Stomach (tissue), 8 donors: ENCODE measurements at regions not wholly inside any gene's neighbourhood (a gene's known extent, or its start where the extent isn't known, plus 50 kb on each side); places are given as distances from the start of the nearest gene placed in this dataset.

Source experiments
- DNase-seq, 2 donors: peaks; one replicate each; pipeline versions ENCODE4 v3.0.0 to v3.0.0-alpha.2; 2013 to 2019
- H3K27ac ChIP-seq, 5 donors: fragments of 200-600 bp in 4 of 5; sonication (generic) in 4 of 5; one replicate each; pipeline ENCODE4 v1.5.1; 2013 to 2019; ENCODE audit warnings: mild to moderate bottlenecking in 1 of 5, moderate library complexity in 1 of 5
- H3K27me3 ChIP-seq, 3 donors: fragments of 200-600 bp; sonication (generic); one replicate each; pipeline ENCODE4 v1.5.1; 2017 to 2019; ENCODE audit warnings: mixed run types in 1 of 3
- H3K36me3 ChIP-seq, 4 donors: fragments of 200-600 bp; sonication (generic); 1 replicate in 3 of 4; 2 replicates in 1 of 4; pipeline ENCODE4 v1.5.1; 2016 to 2019
- H3K4me1 ChIP-seq, 4 donors: fragments of 200-600 bp; sonication (generic); one replicate each; pipeline ENCODE4 v1.5.1; 2016 to 2019
- H3K4me3 ChIP-seq, 4 donors: fragments of 200-600 bp; sonication (generic) in 3 of 4; one replicate each; pipeline ENCODE4 v1.5.1; 2016 to 2019; ENCODE audit warnings: mild to moderate bottlenecking in 1 of 4
- H3K9me3 ChIP-seq, 4 donors: fragments of 200-600 bp; sonication (generic); one replicate each; pipeline ENCODE4 v1.5.1; 2016 to 2019
- CTCF ChIP-seq, 7 experiments: fragments of 450-650 bp in 4 of 7; fragments of 200-600 bp in 3 of 7; sonication (generic) in 3 of 7; IDR thresholded peaks; one replicate each; pipeline ENCODE4 v1.5.1; 2016 to 2019; ENCODE audit warnings: antibody characterized with exemption in 7 of 7, control low read depth in 2 of 7, mild to moderate bottlenecking in 1 of 7
- EP300 ChIP-seq: sonication (generic); formaldehyde crosslinking; IDR thresholded peaks from one replicate; pipeline ENCODE4 v1.6.1; 2017; ENCODE audit warnings: antibody characterized with exemption
- POLR2A ChIP-seq, 4 donors: fragments of 450-650 bp; IDR thresholded peaks; one replicate each; pipeline ENCODE4 v1.6.1; 2016; ENCODE audit warnings: antibody characterized with exemption in 4 of 4, control low read depth in 2 of 4, mild to moderate bottlenecking in 1 of 4, moderate library complexity in 1 of 4
- POLR2AphosphoS5 ChIP-seq, 3 donors: sonication (generic); formaldehyde crosslinking; IDR thresholded peaks; one replicate each; pipeline ENCODE4 v1.6.1; 2016; ENCODE audit warnings: antibody characterized with exemption in 3 of 3
- WGBS, 5 donors: extraction: QIAGEN DNeasy Blood & Tissue Kit in 3 of 5; methylation state at CpG; one replicate each; pipeline versions ENCODE4 v1.1.5 to v1.1.7; 2013 to 2018; 5-methylcytosine and 5-hydroxymethylcytosine counted together
- intact Hi-C: fragments of 100-400 bp; cut with DNase I; formaldehyde crosslinking; loops from one replicate; pipeline ENCODE4 v1.15.1; 2023; ENCODE audit warnings: low total_unique reads
- donor health status: healthy with polysubstance abuse.
- donor health status: Bipolar disorder and iron deficiency.
- donor health status: healthy.

DNA sequence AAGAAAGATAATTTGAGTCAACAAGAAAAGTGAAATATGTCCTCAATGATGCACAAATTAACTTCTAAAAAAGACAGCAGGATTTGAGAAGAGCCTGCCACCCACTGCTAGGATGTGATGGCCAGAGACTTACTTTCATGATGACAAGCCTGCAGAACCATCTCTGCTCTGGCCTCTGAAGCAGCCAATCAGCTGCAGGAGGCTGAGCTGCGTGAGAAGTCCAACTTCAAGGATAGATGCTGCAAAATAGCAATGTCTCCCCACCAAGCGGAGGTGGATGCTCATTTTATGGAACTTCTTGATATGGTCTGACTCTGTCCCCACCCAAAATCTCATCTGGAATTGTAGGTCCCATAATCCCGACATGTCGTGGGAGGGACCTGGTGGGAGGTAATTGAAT lies 53.1 kb downstream of the CYRIA start:
- no peak for TF ChIP-seq POLR2A (IDR thresholded peaks at IDR 0.05)
- no peak for TF ChIP-seq CTCF (IDR thresholded peaks at IDR 0.05)
- TF ChIP-seq POLR2AphosphoS5 (IDR thresholded peaks at IDR 0.05): no peak
- TF ChIP-seq EP300: no peak
- H3K27ac ChIP-seq: no peak overlapping the region
- no peaks in the 10 kb centered on the region for H3K27me3 ChIP-seq
- no peak for DNase-seq
- intact Hi-C loops: loop anchor here (5.0 kb wide), 1 partner anchor 145 kb away; no protein-coding TSS in a partner anchor
- peaks cover 23 to 42% (median 32%) of the 10 kb centered on the region in 4 donors for H3K4me1 ChIP-seq
- peaks cover 0 to 5% (median 0%) of the 10 kb centered on the region in 4 donors for H3K36me3 ChIP-seq
- WGBS, 5 donors: 86 to 98% (median 92%) methylated on average over 4 of the region's 4 CpGs
- no peaks in the 10 kb centered on the region for H3K9me3 ChIP-seq
- H3K4me3 ChIP-seq: no peak overlapping the region

GRCh38 chr2:16609786-16610185 lies 55.8 kb downstream of the CYRIA start:
- intact Hi-C loops: loop anchor here (5.0 kb wide), 1 partner anchor 148 kb away; no protein-coding TSS in a partner anchor

GRCh38 chr2:16608661-16609643 lies 56.7 kb downstream of the CYRIA start:
- TF ChIP-seq CTCF (IDR thresholded peaks at IDR 0.05) (peak in 5 of 7 experiments; percentile 77 to 98 (median 92)), EP300 (no peak)

More at GRCh38 chr2:16609786-16610185, 55.8 kb downstream of the CYRIA start:
- 86 to 91% (median 87%) methylated on average over 3 of the region's 3 CpGs for WGBS, 5 donors
- no peak overlapping the region for H3K4me3 ChIP-seq
- H3K27ac ChIP-seq: no peak overlapping the region
- no peak for DNase-seq
- no peaks in the 10 kb centered on the region for H3K27me3 ChIP-seq
- H3K4me1 ChIP-seq: peaks cover 13 to 29% (median 25%) of the 10 kb centered on the region in 4 donors
- no peak for TF ChIP-seq POLR2A (IDR thresholded peaks at IDR 0.05)
- TF ChIP-seq POLR2AphosphoS5 (IDR thresholded peaks at IDR 0.05): no peak
- TF ChIP-seq CTCF (IDR thresholded peaks at IDR 0.05): no peak
- no peak for TF ChIP-seq EP300
- peaks cover 0 to 5% (median 0%) of the 10 kb centered on the region in 4 donors for H3K36me3 ChIP-seq
- H3K9me3 ChIP-seq: no peaks in the 10 kb centered on the region

DNA sequence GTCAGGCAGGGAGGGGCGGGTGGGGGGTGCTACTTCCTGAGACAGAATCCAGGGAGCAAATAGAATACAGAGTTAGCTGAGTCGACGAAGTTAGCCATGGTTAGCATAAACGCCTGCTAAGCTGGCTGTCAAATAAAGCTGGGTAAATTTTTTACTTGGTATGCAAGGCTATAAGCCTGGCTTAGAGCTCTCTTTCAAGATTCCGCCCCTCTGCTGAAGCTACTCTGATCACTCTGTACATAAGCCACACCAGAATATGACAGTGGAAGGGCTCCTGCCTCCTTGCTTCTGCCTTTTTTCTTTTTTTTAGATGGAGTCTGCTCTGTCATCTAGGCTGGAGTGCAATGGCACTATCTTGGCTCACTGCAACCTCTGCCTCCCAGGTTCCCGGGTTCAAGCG lies 58.3 kb downstream of the CYRIA start:
- Histone ChIP-seq H3K9me3 (no peaks in the 10 kb centered on the region), H3K36me3 (peaks cover 0 to 8% (median 3%) of the 10 kb centered on the region in 4 donors), H3K27ac (no peak overlapping the region), H3K4me3 (no peak overlapping the region), H3K27me3 (no peaks in the 10 kb centered on the region), H3K4me1 (peaks cover 0 to 13% (median 9%) of the 10 kb centered on the region in 4 donors)
- intact Hi-C loops: no loop called here
- 63 to 83% (median 82%) methylated on average over 7 of the region's 7 CpGs for WGBS, 5 donors
- no peak for DNase-seq
- TF ChIP-seq EP300 (no peak), CTCF (IDR thresholded peaks at IDR 0.05) (no peak), POLR2A (IDR thresholded peaks at IDR 0.05) (no peak), POLR2AphosphoS5 (IDR thresholded peaks at IDR 0.05) (no peak)

More at GRCh38 chr2:16608661-16609643, 56.7 kb downstream of the CYRIA start:
- H3K27me3 ChIP-seq: no peaks in the 10 kb centered on the region
- H3K4me3 ChIP-seq: peak overlapping the region; percentile 35 to 52 (median 45)
- intact Hi-C loops: no loop called here
- H3K9me3 ChIP-seq: no peaks in the 10 kb centered on the region
- DNase-seq: peak; percentile 84 to 94
- H3K27ac ChIP-seq: peak overlapping the region in 2 of 5 donors; percentile 9 to 50
- peaks cover 0 to 7% (median 3%) of the 10 kb centered on the region in 4 donors for H3K36me3 ChIP-seq
- H3K4me1 ChIP-seq: peaks cover 4 to 21% (median 16%) of the 10 kb centered on the region in 4 donors
- WGBS, 5 donors: 3 to 5% (median 4%) methylated on average over 17 to 21 of the region's 21 CpGs
